ENCODE measurements at regions not wholly inside any gene's neighbourhood (a gene's known extent, or its start where the extent isn't known, plus 50 kb on each side); places are given as distances from the start of the nearest gene placed in this dataset.

- TF ChIP-seq POLR2A (IDR thresholded peaks at IDR 0.05; ENCODE audit: low read length) (no peak), GATA1 (IDR thresholded peaks at IDR 0.05; ENCODE audit: low read depth, low read length) (no peak)
These were observed 109.5 kb upstream of the KCNAB1 start for GRCh38 chr3:156010829-156011228.
